C4-2B (cell line): ENCODE measurements at regions not wholly inside any gene's neighbourhood (a gene's known extent, or its start where the extent isn't known, plus 50 kb on each side); places are given as distances from the start of the nearest gene placed in this dataset.

Experiments used
- H3K27ac ChIP-seq: fragments of 450-650 bp; 2 replicates; pipeline ENCODE4 v1.5.1; 2017
- ZFX ChIP-seq: fragments of 450-650 bp; IDR thresholded peaks from 2 replicates; pipeline ENCODE4 v1.6.1; 2017
- TF ChIP-seq, protein P1 (sequence below): fragments of 450-650 bp; conservative IDR thresholded peaks from 2 replicates; pipeline ENCODE4 v1.5.1; 2017; ENCODE audit warnings: mild to moderate bottlenecking

DNA sequence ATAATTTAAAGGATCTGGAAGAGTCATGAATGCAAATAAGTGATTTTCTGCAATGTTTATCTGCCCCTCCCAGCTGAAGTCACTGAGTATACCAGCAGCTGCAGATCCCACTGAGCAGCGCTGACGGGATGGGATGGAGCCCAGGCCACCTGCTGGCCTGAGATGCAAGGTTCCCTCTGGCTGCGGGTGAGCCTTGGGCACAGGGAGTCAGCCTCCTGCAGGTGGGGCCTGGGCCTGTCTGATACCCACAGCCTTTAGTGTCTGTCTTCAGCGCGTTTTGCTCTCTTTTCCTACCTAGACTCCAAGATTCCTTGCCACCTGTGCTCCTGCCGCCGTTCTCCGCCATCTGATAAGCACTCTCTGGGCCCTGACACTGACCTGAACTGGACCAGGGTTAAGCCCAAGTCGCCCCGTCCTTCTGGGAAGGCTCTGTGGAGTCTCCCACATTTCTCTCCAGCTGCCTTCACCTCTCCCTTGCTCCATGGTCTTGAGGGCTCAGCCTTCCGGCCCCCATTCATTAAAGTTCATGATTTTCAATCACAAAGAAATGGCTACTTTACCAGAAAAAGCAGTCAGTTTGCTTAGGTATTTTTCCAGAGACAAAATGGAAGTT, 223.1 kb upstream of the FAT1 start:
- TF ChIP-seq, protein P1, sequence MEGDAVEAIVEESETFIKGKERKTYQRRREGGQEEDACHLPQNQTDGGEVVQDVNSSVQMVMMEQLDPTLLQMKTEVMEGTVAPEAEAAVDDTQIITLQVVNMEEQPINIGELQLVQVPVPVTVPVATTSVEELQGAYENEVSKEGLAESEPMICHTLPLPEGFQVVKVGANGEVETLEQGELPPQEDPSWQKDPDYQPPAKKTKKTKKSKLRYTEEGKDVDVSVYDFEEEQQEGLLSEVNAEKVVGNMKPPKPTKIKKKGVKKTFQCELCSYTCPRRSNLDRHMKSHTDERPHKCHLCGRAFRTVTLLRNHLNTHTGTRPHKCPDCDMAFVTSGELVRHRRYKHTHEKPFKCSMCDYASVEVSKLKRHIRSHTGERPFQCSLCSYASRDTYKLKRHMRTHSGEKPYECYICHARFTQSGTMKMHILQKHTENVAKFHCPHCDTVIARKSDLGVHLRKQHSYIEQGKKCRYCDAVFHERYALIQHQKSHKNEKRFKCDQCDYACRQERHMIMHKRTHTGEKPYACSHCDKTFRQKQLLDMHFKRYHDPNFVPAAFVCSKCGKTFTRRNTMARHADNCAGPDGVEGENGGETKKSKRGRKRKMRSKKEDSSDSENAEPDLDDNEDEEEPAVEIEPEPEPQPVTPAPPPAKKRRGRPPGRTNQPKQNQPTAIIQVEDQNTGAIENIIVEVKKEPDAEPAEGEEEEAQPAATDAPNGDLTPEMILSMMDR = peak; percentile 58
- TF ChIP-seq ZFX = no peak
- peak overlapping the region; percentile 63 for H3K27ac ChIP-seq

DNA sequence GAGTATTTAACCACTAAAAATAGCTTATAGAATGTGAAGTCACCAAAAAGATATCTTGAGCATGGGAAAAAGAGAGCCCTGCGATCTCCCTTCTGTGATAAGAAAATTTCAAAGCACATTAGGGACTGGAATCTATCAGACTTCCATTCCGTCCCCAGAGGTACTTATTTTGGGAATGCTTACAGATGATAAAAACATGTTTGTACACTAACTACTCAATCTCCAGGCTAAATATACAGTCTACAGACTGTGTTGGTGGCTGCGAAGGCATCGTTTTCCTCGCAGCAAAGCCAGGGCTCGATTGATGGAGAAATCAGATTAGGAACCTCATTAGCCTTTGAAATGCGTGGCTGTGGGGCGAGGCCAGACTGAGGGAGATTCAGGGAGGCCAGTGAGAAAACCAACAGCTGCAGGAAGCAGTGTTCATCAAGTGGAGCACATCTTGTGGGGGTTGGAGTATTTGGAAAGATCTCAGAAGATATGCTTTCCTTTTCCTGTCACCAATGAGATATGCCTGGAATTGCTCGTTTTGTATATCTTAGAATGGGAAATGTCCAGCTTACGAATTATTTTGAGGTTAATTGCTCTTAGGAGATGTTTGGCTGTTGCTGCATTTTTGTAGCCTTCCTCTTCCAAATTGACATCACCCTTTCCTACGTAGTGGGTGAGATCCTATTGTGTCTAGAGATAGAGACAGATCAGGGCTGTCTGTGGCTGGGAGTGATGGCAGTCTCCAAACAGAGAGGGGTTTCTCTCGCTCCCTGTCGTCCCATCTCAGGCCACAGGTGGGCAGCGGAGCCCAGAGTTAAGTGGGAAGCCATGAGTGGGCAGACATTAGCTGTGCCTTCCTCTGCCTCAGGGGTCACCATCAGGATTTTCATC, 224.9 kb upstream of the FAT1 start:
- TF ChIP-seq, protein P1 = peak; percentile 20; the same call in 1 of the 2 replicates
- no peak for TF ChIP-seq ZFX
- H3K27ac ChIP-seq = no peak overlapping the region

- TF ChIP-seq, protein P1 = no peak
- no peak for TF ChIP-seq ZFX
- H3K27ac ChIP-seq = no peak overlapping the region
Observed at GRCh38 chr4:186949847-186950246, 226.2 kb upstream of the FAT1 start.

- TF ChIP-seq, protein P1 = no peak
- no peak for TF ChIP-seq ZFX
- no peak overlapping the region for H3K27ac ChIP-seq
Observed at GRCh38 chr4:186952709-186953108, 229.1 kb upstream of the FAT1 start.

DNA sequence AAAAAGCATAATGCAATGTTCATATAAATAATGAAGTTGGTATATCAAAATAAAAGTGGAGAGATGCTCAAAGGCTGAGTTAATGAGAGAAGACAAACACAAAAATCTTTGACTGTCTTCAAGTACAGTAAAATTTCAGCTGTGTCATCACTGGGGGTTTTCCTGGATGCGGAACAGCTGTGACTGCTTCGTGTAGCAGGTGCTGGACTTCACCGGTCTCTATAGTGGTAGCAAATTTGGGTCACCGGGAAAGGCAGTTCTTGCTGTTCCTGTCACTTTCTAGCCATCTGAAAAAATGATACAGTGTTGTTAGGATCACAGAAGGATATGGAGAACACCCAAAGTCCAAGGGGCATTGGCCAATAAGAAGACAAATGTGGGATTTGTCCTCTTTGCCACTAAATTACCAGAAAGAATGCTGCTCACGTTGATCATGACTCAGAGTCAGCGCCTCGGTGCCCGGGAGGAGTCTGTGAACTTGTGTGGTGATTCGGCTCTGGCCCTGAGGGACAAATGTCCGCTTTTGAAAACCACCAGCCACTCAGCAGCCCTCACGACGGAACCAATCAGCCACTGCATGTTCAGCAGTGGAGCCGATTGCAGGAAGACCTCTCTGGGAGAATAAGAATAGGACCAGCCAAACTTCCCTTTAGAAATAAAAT, 230.1 kb upstream of the FAT1 start:
- no peak for TF ChIP-seq ZFX
- TF ChIP-seq, protein P1 = no peak
- H3K27ac ChIP-seq = no peak overlapping the region

GRCh38 chr4:186954509-186954908, 230.9 kb upstream of the FAT1 start:
- no peak overlapping the region for H3K27ac ChIP-seq
- TF ChIP-seq, protein P1 = no peak
- TF ChIP-seq ZFX = no peak

DNA sequence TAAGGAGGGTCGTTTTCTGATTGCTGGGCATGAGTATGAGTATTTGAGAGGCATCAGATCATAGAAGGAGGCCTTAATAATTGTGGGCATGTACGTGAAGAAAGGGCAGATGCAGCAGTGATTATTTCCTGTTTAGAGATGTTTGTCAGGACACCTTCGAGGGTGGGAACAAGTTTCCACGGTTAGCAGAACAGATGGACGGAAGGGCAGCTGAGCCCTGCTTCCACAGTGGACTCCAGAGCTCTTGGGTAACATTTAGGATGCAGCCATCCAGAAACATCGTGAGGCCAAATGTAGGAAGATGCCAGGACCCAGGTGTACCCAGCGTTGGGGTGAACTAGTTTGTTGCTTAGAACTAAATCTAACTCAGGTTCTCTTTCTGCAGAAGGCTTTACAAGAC, 231.3 kb upstream of the FAT1 start:
- no peak for TF ChIP-seq ZFX
- TF ChIP-seq, protein P1 = no peak
- H3K27ac ChIP-seq = no peak overlapping the region
